HepG2 (cell line): ENCODE measurements at regions not wholly inside any gene's neighbourhood (a gene's known extent, or its start where the extent isn't known, plus 50 kb on each side); places are given as distances from the start of the nearest gene placed in this dataset.
A peak's percentile ranks its signal among the peaks of the same experiment; 100 is the strongest.

ENCODE experiments used
- ATAC-seq: fragments of 200-7000 bp; cut with Tn5 transposase; 3 replicates; pipeline ENCODE4 v1.9.1; 2020; ENCODE audit warnings: mild to moderate bottlenecking, moderate library complexity
- BruUV-seq: library from RNA; stranded (reverse); fragments of 400-500 nt; replicated peaks from 2 replicates; lab custom pipeline; 2021; lab: Mats Ljungman, UMichigan
- CTCF ChIA-PET: fragments of 300-600 bp; formaldehyde crosslinking; extraction: SDS; loops from one replicate; lab custom pipeline; 2021; ENCODE audit warnings: low total read pairs, inconsistent platforms, low intra/inter-chr PET ratio; lab: Yijun Ruan, JAX
- POLR2A ChIA-PET: fragments of 350-600 bp; sonication (Branson Sonifier 250); formaldehyde crosslinking; loops from one replicate; lab custom pipeline; 2020; ENCODE audit warnings: antibody characterized with exemption, inconsistent platforms; lab: Yijun Ruan, JAX
- DNase-seq: peaks from one replicate; pipeline ENCODE4 v3.0.0-alpha.2; 2015; ENCODE audit warnings: low spot score
- FAIRE-seq: peaks from 3 replicates; lab custom pipeline; 2011; peaks lifted over from hg19 to GRCh38; lab: Jason Lieb, UNC
- H2AFZ ChIP-seq: one replicate; pipeline ENCODE4 v1.6.1; 2011; ENCODE audit warnings: low read length, inconsistent platforms
- H3K27ac ChIP-seq: fragments of 300-600 bp; 3 replicates; pipeline ENCODE4 v1.8.0; 2011; ENCODE audit warnings: mixed run types, mild to moderate bottlenecking, mixed read lengths, low read length, inconsistent platforms; ENCODE audit not compliant: insufficient read depth; ENCODE audit errors: extremely low read length
- H3K27me3 ChIP-seq, 2 experiments: fragments of 200-600 bp in 1 of 2; 2 replicates in 1 of 2; 3 replicates in 1 of 2; pipeline versions ENCODE4 v1.6.0 to v1.8.0; 2011; ENCODE audit warnings: low read length in 2 of 2, mild to moderate bottlenecking in 2 of 2, moderate library complexity in 2 of 2, inconsistent platforms in 1 of 2; ENCODE audit not compliant: insufficient read depth in 2 of 2, control insufficient read depth in 1 of 2
- H3K36me3 ChIP-seq, 2 experiments: fragments of 200-600 bp in 1 of 2; replicated peaks in 1 of 2; 2 replicates in 1 of 2; 3 replicates in 1 of 2; pipeline versions ENCODE4 v1.5.1 to v1.8.0; 2011; ENCODE audit warnings: low read length in 2 of 2, inconsistent platforms in 1 of 2; ENCODE audit not compliant: insufficient read depth in 2 of 2, control insufficient read depth in 1 of 2
- H3K4me1 ChIP-seq: 2 replicates; pipeline ENCODE4 v1.5.1; 2012; ENCODE audit warnings: low read length, inconsistent platforms; ENCODE audit not compliant: insufficient read depth
- H3K4me2 ChIP-seq: 2 replicates; pipeline ENCODE4 v1.6.0; 2011; ENCODE audit warnings: low read depth, low read length, inconsistent platforms
- H3K4me3 ChIP-seq, 3 experiments: fragments of 200-600 bp in 1 of 3; sonication (generic), shearing (Covaris generic) in 1 of 3; replicated peaks in 1 of 3; 2 replicates each; pipeline ENCODE4 v1.5.1; 2011 to 2016; ENCODE audit warnings: low read length in 3 of 3, inconsistent platforms in 2 of 3, low read depth in 2 of 3, mild to moderate bottlenecking in 2 of 3, control low read depth in 1 of 3, mixed read lengths in 1 of 3; ENCODE audit not compliant: insufficient read depth in 1 of 3
- H3K79me2 ChIP-seq: one replicate; pipeline ENCODE4 v1.6.1; 2011; ENCODE audit warnings: low read length, inconsistent platforms; ENCODE audit not compliant: insufficient read depth
- H3K9ac ChIP-seq: 2 replicates; pipeline ENCODE4 v1.6.0; 2011; ENCODE audit warnings: mild to moderate bottlenecking, low read depth, low read length, inconsistent platforms; ENCODE audit not compliant: insufficient read depth
- H3K9me3 ChIP-seq: 2 replicates; pipeline ENCODE4 v1.5.1; 2012; ENCODE audit warnings: mild to moderate bottlenecking, low read length
- H4K20me1 ChIP-seq: 2 replicates; pipeline ENCODE4 v1.6.0; 2011; ENCODE audit warnings: inconsistent platforms, mild to moderate bottlenecking, low read length, moderate library complexity; ENCODE audit not compliant: insufficient read depth
- CREB1 ChIP-seq, 2 experiments: fragments of 450-650 bp in 1 of 2; IDR thresholded peaks; 2 replicates each; pipeline ENCODE4 v1.6.1; 2016 to 2017; ENCODE audit warnings: control low read depth in 1 of 2, mild to moderate bottlenecking in 1 of 2, missing compliant biosample characterization in 1 of 2, missing genetic modification characterization in 1 of 2
- HNF1A ChIP-seq, 2 experiments: sonication (generic) in 1 of 2; formaldehyde crosslinking in 1 of 2; IDR thresholded peaks; 2 replicates each; pipeline versions ENCODE4 v1.4.0 to v1.6.1; 2016 to 2020; ENCODE audit warnings: borderline replicate concordance in 1 of 2, low read depth in 1 of 2, mild to moderate bottlenecking in 1 of 2, missing genetic modification reagents in 1 of 2
- HNF1B ChIP-seq: sonication (generic); formaldehyde crosslinking; IDR thresholded peaks from 2 replicates; pipeline ENCODE4 v1.5.1; 2020; ENCODE audit warnings: mild to moderate bottlenecking, moderate library complexity, missing genetic modification reagents
- ZNF326 ChIP-seq: sonication (generic); formaldehyde crosslinking; IDR thresholded peaks from 2 replicates; pipeline ENCODE4 v1.4.0; 2020; ENCODE audit warnings: missing genetic modification reagents, borderline replicate concordance
- WGBS: methylation state at CpG from one replicate; pipeline ENCODE4 v1.1.6; 2017; ENCODE audit warnings: low lambda C conversion rate; 5-methylcytosine and 5-hydroxymethylcytosine counted together
- in situ Hi-C: cut with HindIII; loops from 2 replicates; pipeline ENCODE4 v1.10.0; 2017; ENCODE audit warnings: low pct_unique_long_range_greater_than_20kb; ENCODE audit not compliant: extremely low pct_ligation_motif_present
- intact Hi-C: fragments of 100-400 bp; cut with micrococcal nuclease; formaldehyde crosslinking; loops from one replicate; pipeline ENCODE4 v1.10.0; 2022; ENCODE audit not compliant: unreplicated experiment

GRCh38 chr7:85686401-85687181, 499.7 kb upstream of the SEMA3D start:
- Histone ChIP-seq H3K4me1 (no peaks in the 10 kb centered on the region), H2AFZ (no peak overlapping the region), H3K4me2 (no peak overlapping the region), H3K9ac (no peak overlapping the region), H4K20me1 (no peaks in the 10 kb centered on the region), H3K79me2 (no peaks in the 10 kb centered on the region), H3K4me3 (no peak overlapping the region), H3K36me3 (no peaks in the 10 kb centered on the region), H3K9me3 (no peaks in the 10 kb centered on the region), H3K27me3 (no peaks in the 10 kb centered on the region), H3K27ac (no peak overlapping the region)
- in situ Hi-C loops: no loop called here
- 19% methylated on average over 4 of the region's 7 CpGs for WGBS
- BruUV-seq: no TSS peak
- FAIRE-seq: no peak
- ATAC-seq: no peak
- intact Hi-C loops: no loop called here
- TF ChIP-seq ZNF326 (CRISPR knock-in tag) (no peak), CREB1 (IDR thresholded peaks at IDR 0.05) (peak; percentile 54; the same call in 1 of the 2 replicates), CREB1 (CRISPR knock-in tag; IDR thresholded peaks at IDR 0.05) (no peak), HNF1A (IDR thresholded peaks at IDR 0.05; ENCODE audit: low read depth) (no peak), HNF1A (CRISPR knock-in tag; IDR thresholded peaks at IDR 0.05; ENCODE audit: borderline replicate concordance) (no peak), HNF1B (CRISPR knock-in tag) (no peak)
- POLR2A ChIA-PET: no interaction called here
- CTCF ChIA-PET: no interaction called here
- DNase-seq: no peak
